Mesodermal cell (in vitro differentiated cells): ENCODE measurements at regions not wholly inside any gene's neighbourhood (a gene's known extent, or its start where the extent isn't known, plus 50 kb on each side); places are given as distances from the start of the nearest gene placed in this dataset.
A peak's percentile ranks its signal among the peaks of the same experiment; 100 is the strongest.
"Not testable (repeated sequence)": the region's sequence is repeated elsewhere in the genome, so short reads cannot be mapped to it uniquely, and the experiment has no call there.

ENCODE experiments used
- H3K27ac ChIP-seq: 2 replicates; pipeline ENCODE4 v1.7.0; 2013; ENCODE audit warnings: mild to moderate bottlenecking, low read depth, low read length, moderate library complexity; ENCODE audit not compliant: severe bottlenecking
- H3K36me3 ChIP-seq: 2 replicates; pipeline ENCODE4 v1.7.1; 2013; ENCODE audit warnings: mild to moderate bottlenecking, low read length, moderate library complexity; ENCODE audit not compliant: control insufficient read depth, insufficient read depth
- H3K4me1 ChIP-seq: one replicate; pipeline ENCODE4 v1.7.1; 2013; ENCODE audit warnings: mild to moderate bottlenecking, low read length; ENCODE audit not compliant: insufficient read depth, control insufficient read depth, poor library complexity, severe bottlenecking
- H3K4me3 ChIP-seq: 2 replicates; pipeline ENCODE4 v1.7.0; 2013; ENCODE audit warnings: low read length, control low read depth, mild to moderate bottlenecking; ENCODE audit not compliant: insufficient read depth, poor library complexity, severe bottlenecking; ENCODE audit errors: extremely low read depth
- H3K9me3 ChIP-seq: 2 replicates; pipeline ENCODE4 v1.7.1; 2013; ENCODE audit warnings: mild to moderate bottlenecking, low read length, moderate library complexity; ENCODE audit not compliant: control insufficient read depth
- WGBS, 2 experiments: methylation state at CpG; one replicate each; pipeline ENCODE4 v1.1.5; 2013; ENCODE audit warnings: missing lambda C conversion rate in 2 of 2; ENCODE audit not compliant: insufficient coverage in 2 of 2; 5-methylcytosine and 5-hydroxymethylcytosine counted together

DNA sequence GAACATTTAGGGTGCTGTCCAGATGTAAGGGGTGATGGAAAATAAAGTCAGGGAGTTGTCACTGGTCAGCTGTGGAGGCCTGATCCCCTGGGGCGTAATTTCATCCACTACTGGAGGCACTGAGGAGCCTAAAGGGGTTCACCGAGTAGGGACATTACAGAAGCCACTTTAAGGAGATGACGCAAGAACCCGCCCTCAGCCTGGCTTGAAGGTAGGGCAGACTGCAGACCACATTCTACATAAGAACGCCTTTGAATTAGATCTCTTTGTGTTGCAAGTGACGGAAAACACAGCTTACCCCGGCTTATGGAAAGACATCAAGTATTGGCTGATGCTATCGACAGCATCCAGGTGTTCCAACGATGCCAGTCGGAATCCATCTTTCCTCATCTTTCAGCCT is 462.7 kb upstream of the CDH4 start:
- Histone ChIP-seq H3K9me3 (no peaks in the 10 kb centered on the region), H3K4me1 (peaks cover 12% of the 10 kb centered on the region), H3K4me3 (no peak overlapping the region), H3K27ac (no peak overlapping the region), H3K36me3 (no peaks in the 10 kb centered on the region)
- WGBS, 2 experiments, result 92% methylated on average over 10 of the region's 10 CpGs

DNA sequence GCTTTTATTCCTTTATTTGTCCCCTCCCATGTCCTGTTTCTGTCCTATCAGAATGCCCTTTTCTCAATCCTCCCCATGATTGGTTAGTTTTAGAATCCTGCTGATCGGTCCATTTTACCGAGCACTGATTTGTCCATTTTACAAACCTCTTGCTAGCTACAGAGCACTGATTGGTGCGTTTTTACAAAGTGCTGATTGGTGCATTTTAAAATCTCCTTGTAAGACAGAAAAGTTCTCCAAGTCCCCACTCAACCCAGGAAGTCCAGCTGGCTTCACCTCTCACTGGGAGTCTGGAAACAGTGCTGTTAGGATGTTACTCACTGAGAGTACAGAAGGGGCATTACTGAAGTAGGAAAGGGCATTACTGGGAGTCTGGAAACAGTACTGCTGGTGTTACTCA is 461.7 kb upstream of the CDH4 start:
- not testable (repeated sequence) for H3K36me3 ChIP-seq, H3K9me3 ChIP-seq, H3K4me3 ChIP-seq, H3K27ac ChIP-seq
- whole genome bisulfite sequencing, 2 experiments, result 93 to 100% methylated on average over 3 of the region's 3 CpGs
- H3K4me1 ChIP-seq, result peaks cover 12% of the 10 kb centered on the region

DNA sequence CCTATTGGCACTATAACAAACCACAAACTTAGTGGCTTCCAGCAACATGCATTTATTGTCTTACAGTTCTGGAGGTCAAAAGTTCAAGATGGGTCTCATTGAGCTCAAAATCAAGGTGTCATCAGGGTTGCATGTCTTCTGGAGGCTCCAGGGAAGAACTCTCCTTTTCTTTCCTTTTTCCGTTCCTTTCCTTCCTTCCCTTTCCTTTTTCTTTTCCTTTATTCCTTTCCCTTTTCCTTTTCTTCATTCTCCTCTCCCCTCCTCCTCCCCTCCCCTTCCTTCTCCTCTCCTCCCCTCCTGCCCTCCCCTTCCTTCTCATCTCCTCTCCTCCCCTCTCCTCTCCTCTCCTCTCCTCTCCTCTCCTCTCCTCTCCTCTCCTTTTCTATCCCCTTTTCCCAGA is 460.2 kb upstream of the CDH4 start:
- H3K4me3 ChIP-seq, result no peak overlapping the region
- H3K9me3 ChIP-seq, result no peaks in the 10 kb centered on the region
- WGBS, 2 experiments, result 83 to 94% methylated on average over 1 of the region's 1 CpG
- peaks cover 8% of the 10 kb centered on the region for H3K4me1 ChIP-seq
- no peak overlapping the region for H3K27ac ChIP-seq
- H3K36me3 ChIP-seq, result no peaks in the 10 kb centered on the region

DNA sequence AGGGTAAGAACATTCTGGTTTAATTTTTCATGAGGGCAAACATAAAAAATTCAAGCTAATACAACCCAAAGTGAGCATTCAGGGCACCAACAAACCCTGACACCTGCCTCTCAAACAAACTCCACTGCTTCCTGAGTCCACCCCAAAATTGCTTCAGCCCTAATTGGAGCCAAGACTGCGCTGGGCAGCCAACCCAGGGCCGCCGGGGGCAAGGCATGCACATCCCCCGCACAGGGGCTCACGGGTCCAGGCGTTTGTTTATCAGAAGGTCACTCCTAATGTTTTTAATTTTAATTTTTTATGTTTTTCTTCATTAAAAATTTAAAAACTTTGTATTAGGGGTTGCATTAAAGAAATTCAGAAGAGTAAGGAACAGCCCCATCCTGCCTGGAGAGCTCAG is 459.1 kb upstream of the CDH4 start:
- 100% methylated on average over 1 of the region's 6 CpGs; no CpG with 5 or more reads in 1 of the 2 experiments for WGBS, 2 experiments
- Histone ChIP-seq H3K4me3 (no peak overlapping the region), H3K27ac (no peak overlapping the region), H3K9me3 (no peaks in the 10 kb centered on the region), H3K4me1 (no peaks in the 10 kb centered on the region), H3K36me3 (no peaks in the 10 kb centered on the region)

DNA sequence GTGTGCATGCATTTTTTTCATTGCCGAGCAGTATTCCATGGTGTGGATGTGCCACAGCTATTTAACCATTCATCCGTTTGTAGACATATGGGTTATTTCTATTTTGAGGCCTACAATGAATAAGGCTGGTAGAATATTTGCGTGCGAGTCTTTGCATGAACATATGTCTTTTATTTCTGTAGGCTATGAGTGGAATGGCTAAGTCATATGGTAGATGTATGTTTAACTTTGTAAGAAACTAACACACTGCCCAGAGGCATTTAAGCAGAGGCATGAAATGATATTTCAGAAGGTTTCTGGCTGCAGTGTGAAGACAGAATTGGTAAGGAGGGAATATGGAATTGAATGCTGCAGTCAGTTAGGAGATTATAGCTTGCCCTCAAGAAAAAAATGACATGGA is 457.4 kb upstream of the CDH4 start:
- WGBS, 2 experiments, result 92 to 100% methylated on average over 3 to 4 of the region's 4 CpGs
- no peaks in the 10 kb centered on the region for H3K9me3 ChIP-seq
- no peak overlapping the region for H3K27ac ChIP-seq
- no peaks in the 10 kb centered on the region for H3K36me3 ChIP-seq
- no peak overlapping the region for H3K4me3 ChIP-seq
- H3K4me1 ChIP-seq, result no peaks in the 10 kb centered on the region

DNA sequence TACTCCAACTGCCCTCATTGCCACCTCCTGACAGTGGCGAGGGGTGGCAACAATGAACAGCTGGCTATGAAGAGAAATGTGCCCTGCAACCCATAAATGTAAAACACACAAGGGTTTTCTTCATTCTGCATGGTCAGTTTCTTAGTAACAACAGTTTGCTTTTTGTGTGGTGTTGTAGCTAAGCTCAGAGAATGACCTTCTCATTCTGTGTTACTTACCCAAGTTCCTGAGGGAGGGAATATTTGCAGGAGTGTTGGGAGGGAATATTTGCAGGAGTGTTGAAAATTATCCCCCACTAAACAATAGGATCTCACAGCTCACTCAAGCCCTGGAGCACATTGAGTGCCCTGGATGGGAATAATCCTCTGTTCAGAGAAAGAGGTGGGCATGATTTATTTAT is 456.4 kb upstream of the CDH4 start:
- Histone ChIP-seq H3K27ac (no peak overlapping the region), H3K9me3 (no peaks in the 10 kb centered on the region), H3K4me3 (no peak overlapping the region), H3K36me3 (no peaks in the 10 kb centered on the region), H3K4me1 (no peaks in the 10 kb centered on the region)
- WGBS, 2 experiments, result 100% methylated on average over 1 of the region's 1 CpG

DNA sequence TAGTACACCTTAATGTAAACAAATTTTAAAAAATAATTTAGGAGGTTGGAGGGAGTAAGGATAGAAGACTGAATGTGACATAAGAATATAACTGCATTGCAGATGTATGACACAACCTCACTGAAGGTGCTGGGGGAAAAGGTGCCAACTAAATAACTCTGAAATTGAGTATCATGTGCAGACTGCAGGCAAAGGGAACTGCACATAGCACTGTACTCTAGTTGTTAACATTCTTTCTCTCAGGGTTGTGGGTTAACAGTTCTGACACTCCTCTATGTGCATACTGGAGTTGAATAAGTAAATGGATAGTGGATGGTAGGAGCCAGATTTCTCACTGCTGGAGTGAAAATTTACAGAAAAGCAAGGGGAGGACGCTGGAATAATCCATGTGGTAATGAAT is 451.9 kb upstream of the CDH4 start:
- Histone ChIP-seq H3K9me3 (no peaks in the 10 kb centered on the region), H3K4me3 (no peak overlapping the region), H3K4me1 (peaks cover 6% of the 10 kb centered on the region), H3K27ac (no peak overlapping the region), H3K36me3 (no peaks in the 10 kb centered on the region)
- 67% methylated on average over 1 of the region's 1 CpG; no CpG with 5 or more reads in 1 of the 2 experiments for WGBS, 2 experiments

DNA sequence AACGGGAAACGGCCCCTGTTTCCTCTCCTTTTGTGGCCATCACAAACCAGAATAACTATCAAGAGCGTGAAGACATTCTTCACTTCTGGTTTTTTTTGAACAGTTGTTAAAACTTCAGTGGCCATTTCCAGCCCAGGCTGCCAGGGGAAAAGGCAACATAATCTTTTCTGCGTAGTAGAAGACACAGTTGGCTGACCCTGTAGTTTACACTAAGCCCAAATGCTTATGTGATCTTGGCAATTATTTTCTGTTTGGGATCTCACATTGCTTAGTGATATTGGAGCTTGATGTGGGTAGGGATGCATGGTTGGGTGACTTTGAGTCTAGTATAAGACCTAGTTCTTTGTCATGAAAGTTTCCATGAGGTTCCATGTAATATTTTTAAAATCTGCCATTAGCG is 449.4 kb upstream of the CDH4 start:
- no peaks in the 10 kb centered on the region for H3K9me3 ChIP-seq
- H3K4me3 ChIP-seq, result no peak overlapping the region
- H3K4me1 ChIP-seq, result peaks cover 18% of the 10 kb centered on the region
- no peak overlapping the region for H3K27ac ChIP-seq
- WGBS, 2 experiments, result 87 to 92% methylated on average over 1 to 4 of the region's 5 CpGs
- H3K36me3 ChIP-seq, result no peaks in the 10 kb centered on the region

DNA sequence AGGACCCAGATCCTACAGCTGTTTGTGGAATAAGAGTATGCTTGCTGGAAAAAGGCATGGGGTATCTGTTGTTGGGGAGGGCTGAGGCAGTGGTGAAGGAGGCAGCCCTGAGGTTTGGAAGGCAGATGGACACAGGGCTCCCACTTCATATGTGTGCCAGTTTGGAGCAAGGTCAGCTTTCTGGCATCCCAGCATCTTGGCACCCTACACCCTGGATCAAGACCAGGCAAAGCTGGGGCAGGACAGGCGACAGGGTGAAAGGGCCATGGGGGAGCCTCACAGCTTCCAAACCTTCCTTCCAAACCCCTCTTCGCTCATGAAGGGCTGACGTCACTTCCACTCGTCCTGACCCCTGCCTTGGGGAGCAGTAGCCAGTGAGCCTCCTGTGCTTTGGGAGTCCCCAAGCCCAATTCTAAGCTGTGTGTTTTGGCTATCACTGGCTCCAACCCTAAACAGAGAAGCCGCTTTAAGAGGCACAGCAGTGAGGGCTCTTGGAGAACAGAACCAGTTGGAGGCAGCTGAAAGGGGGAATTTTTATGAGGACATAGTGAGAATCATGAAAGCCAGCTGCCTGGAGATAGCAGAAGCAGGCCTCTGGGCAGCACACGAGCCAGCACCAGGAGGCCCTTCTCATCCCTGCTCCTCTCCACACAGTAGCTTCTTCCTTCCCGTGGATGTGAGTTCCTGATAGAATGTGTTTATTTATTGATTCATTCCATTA is 448.6 kb upstream of the CDH4 start:
- H3K4me3 ChIP-seq, result no peak overlapping the region
- H3K4me1 ChIP-seq, result peaks cover 18% of the 10 kb centered on the region
- no peak overlapping the region for H3K27ac ChIP-seq
- no peaks in the 10 kb centered on the region for H3K36me3 ChIP-seq
- 80 to 93% methylated on average over 4 to 5 of the region's 7 CpGs for WGBS, 2 experiments
- no peaks in the 10 kb centered on the region for H3K9me3 ChIP-seq

DNA sequence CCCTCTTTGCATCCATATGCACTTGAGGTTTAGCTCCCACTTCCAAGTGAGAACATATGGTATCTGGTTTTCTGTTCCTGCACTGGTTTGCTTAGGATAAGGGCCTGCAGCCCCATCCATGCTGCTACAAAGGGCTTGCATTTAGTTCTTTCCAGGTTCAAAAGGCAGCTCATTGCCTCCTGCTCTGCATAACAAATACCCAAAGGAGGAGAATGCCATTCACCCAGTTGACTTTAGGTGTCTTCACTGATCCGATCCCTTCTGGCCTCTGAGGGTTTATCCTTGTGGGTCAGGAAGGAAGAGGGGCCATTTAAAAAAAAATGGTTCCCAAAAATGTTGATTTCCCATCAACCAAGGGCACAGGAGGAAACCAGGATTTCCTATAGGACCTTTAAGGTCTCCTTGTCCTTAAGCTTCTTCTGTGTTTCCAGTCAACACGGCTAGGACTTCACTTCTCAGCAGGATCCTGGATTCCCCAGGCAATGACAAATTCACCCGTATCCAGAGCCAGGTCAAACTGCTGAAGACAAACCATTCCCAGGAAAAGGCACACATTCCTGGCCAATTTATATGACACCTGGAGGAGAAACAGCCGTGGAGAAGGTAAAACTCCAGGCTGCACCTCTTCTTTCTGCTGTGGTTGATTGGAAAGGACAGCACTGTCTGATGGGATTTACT is 447.7 kb upstream of the CDH4 start:
- H3K4me3 ChIP-seq, result no peak overlapping the region
- peaks cover 18% of the 10 kb centered on the region for H3K4me1 ChIP-seq
- peak overlapping the region; percentile 52 for H3K27ac ChIP-seq
- no peaks in the 10 kb centered on the region for H3K9me3 ChIP-seq
- H3K36me3 ChIP-seq, result no peaks in the 10 kb centered on the region
- 49 to 65% methylated on average over 2 to 4 of the region's 4 CpGs for WGBS, 2 experiments
